PC-9 (cell line): ENCODE measurements at regions not wholly inside any gene's neighbourhood (a gene's known extent, or its start where the extent isn't known, plus 50 kb on each side); places are given as distances from the start of the nearest gene placed in this dataset.

Source experiments
- CTCF ChIP-seq: fragments of 200-600 bp; sonication (generic); conservative IDR thresholded peaks from 2 replicates; pipeline ENCODE4 v1.6.1; 2017; ENCODE audit warnings: mixed run types, antibody characterized with exemption, mild to moderate bottlenecking, moderate library complexity
- EZH2 ChIP-seq: fragments of 200-600 bp; sonication (generic); IDR thresholded peaks from 2 replicates; pipeline ENCODE4 v1.8.0; 2017; ENCODE audit warnings: antibody characterized with exemption, low read depth

GRCh38 chr7:28882869-28883470, 75.2 kb downstream of the TRIL start:
- TF ChIP-seq CTCF (no peak), EZH2 (no peak)
